Bronchial epithelial cell (primary cell): ENCODE measurements at regions not wholly inside any gene's neighbourhood (a gene's known extent, or its start where the extent isn't known, plus 50 kb on each side); places are given as distances from the start of the nearest gene placed in this dataset.

ENCODE experiments used
- DNase-seq: peaks from one replicate; pipeline ENCODE4 v3.0.0-alpha.2; 2010; ENCODE audit warnings: low read depth
- FAIRE-seq: peaks from 2 replicates; lab custom pipeline; 2011; peaks lifted over from hg19 to GRCh38; lab: Jason Lieb, UNC
- H3K27me3 ChIP-seq: 2 replicates; pipeline ENCODE4 v1.5.1; 2011; ENCODE audit warnings: low read length; ENCODE audit not compliant: control insufficient read depth, insufficient read depth
- H3K36me3 ChIP-seq: 2 replicates; pipeline ENCODE4 v1.5.1; 2011; ENCODE audit warnings: low read length; ENCODE audit not compliant: control insufficient read depth, insufficient read depth
- H3K4me3 ChIP-seq: 2 replicates; pipeline ENCODE4 v1.5.1; 2011; ENCODE audit warnings: mild to moderate bottlenecking, low read depth, low read length, control low read depth
- TF ChIP-seq, protein P1 (sequence below): IDR thresholded peaks from 2 replicates; pipeline ENCODE4 v1.5.1; 2011; ENCODE audit warnings: mild to moderate bottlenecking, moderate library complexity, low read length, control low read depth, inconsistent platforms; ENCODE audit not compliant: insufficient read depth, severe bottlenecking

GRCh38 chr21:16061194-16061593 is 331.4 kb downstream of the USP25 start:
- Histone ChIP-seq H3K27me3 (no peaks in the 10 kb centered on the region), H3K36me3 (no peaks in the 10 kb centered on the region), H3K4me3 (no peak overlapping the region)
- FAIRE-seq (no peak), DNase-seq (no peak)
- TF ChIP-seq, protein P1, sequence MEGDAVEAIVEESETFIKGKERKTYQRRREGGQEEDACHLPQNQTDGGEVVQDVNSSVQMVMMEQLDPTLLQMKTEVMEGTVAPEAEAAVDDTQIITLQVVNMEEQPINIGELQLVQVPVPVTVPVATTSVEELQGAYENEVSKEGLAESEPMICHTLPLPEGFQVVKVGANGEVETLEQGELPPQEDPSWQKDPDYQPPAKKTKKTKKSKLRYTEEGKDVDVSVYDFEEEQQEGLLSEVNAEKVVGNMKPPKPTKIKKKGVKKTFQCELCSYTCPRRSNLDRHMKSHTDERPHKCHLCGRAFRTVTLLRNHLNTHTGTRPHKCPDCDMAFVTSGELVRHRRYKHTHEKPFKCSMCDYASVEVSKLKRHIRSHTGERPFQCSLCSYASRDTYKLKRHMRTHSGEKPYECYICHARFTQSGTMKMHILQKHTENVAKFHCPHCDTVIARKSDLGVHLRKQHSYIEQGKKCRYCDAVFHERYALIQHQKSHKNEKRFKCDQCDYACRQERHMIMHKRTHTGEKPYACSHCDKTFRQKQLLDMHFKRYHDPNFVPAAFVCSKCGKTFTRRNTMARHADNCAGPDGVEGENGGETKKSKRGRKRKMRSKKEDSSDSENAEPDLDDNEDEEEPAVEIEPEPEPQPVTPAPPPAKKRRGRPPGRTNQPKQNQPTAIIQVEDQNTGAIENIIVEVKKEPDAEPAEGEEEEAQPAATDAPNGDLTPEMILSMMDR: no peak

DNA sequence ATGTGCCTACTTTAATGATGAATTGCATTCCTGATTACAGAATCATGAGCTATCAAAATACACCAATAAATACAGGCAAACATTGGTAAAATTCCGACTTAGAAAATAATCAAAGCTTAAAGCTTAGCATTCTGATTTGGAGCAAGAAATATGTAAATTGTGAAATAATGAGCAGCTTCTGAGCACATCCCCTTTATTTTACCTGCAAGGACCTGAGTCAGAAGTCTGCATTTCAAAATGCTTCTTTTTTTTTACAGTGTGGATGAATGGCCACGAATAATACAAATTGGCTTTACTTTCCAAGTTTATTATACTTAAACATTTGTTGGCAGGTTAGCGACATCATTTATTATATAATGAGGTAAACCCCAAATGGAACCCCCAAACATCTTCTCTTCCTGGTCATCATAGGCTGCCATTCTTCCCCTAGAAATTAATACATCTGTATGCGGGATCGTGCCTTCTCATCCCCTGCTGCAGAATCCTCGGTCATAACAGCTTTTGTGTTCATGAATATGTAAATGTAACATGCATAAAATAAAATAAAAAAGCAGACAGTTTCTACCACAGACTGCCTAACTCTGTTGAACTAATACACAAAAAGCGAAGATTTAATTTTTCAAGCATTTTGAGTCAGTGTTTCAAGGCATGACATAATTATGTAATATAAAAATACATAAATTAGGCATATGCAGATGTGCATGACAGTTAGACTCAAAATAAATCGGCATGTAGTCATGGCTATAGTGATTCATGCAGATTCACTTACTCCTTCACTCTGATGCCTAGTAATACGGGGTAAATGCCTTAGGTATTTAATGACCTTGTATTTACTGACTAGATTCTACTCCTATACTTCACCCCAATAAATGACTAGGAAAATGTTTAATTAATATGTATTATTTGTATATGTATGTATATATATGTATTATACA is 339.7 kb downstream of the USP25 start:
- DNase-seq (peak; percentile 8), FAIRE-seq (no peak)
- H3K4me3 ChIP-seq: no peak overlapping the region

DNA sequence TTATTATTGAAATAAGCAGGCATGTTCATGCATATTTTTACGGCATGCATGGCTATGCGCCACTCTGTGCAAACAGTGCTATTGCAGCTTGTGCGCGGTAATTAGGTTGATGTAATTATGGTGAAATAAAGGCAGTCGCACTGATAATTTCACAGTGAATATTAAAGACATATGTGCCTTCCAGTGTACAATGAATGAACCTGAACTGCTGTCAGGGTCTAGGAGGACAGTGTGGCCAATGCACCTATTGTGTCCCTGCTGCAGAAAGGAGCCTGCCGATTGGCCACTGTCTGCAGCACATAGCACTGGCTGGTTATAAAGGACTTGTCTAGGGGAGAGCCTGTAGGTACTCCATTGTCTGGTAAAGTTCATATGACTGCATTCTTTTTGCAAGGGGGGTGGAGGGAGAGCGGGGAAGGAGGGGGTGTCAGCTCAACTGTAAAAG is 340.4 kb downstream of the USP25 start:
- FAIRE-seq (no peak), DNase-seq (no peak)
- Histone ChIP-seq H3K4me3 (no peak overlapping the region), H3K36me3 (no peaks in the 10 kb centered on the region), H3K27me3 (peaks cover 1% of the 10 kb centered on the region)
- TF ChIP-seq, protein P1: no peak

More for the DNA sequence above, 339.7 kb downstream of the USP25 start:
- no peaks in the 10 kb centered on the region for H3K36me3 ChIP-seq
- TF ChIP-seq, protein P1: no peak
- peaks cover 1% of the 10 kb centered on the region for H3K27me3 ChIP-seq

GRCh38 chr21:16071092-16071491 is 341.3 kb downstream of the USP25 start:
- DNase-seq (no peak), FAIRE-seq (no peak)
- Histone ChIP-seq H3K27me3 (peaks cover 1% of the 10 kb centered on the region), H3K36me3 (no peaks in the 10 kb centered on the region), H3K4me3 (no peak overlapping the region)
- TF ChIP-seq, protein P1: no peak

- no peak overlapping the region for H3K4me3 ChIP-seq
- TF ChIP-seq, protein P1: no peak
- no peak for FAIRE-seq
Observed at GRCh38 chr21:16071761-16072160, 342.0 kb downstream of the USP25 start.

DNA sequence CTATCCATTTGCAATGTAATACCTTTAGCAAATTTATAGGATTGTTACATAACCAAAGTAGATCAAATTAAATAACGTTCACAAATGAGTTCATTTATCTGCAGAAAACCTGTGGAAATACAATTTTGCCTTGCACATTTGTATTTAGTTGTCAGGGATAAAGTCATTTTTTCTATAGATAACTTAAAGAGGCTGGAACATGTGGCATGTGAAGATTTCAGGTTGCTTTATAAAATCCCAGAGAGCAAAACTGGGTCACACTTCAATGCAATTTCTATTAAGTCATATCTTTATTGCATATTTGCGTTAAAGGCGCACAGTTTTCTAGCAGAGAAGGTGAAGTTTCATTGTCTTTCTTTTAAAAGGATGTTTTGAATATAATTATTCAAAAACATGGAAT is 342.4 kb downstream of the USP25 start:
- FAIRE-seq (no peak), DNase-seq (no peak)
- TF ChIP-seq, protein P1: no peak
- H3K4me3 ChIP-seq: no peak overlapping the region
- no peaks in the 10 kb centered on the region for H3K36me3 ChIP-seq
- peaks cover 1% of the 10 kb centered on the region for H3K27me3 ChIP-seq

More at GRCh38 chr21:16071761-16072160, 342.0 kb downstream of the USP25 start:
- peaks cover 1% of the 10 kb centered on the region for H3K27me3 ChIP-seq
- no peak for DNase-seq
- H3K36me3 ChIP-seq: no peaks in the 10 kb centered on the region
